CD4-positive, alpha-beta T cell (primary cell): ENCODE measurements at regions not wholly inside any gene's neighbourhood (a gene's known extent, or its start where the extent isn't known, plus 50 kb on each side); places are given as distances from the start of the nearest gene placed in this dataset.

ENCODE experiments used
- ATAC-seq: fragments of 200-7000 bp; cut with Tn5 transposase; one replicate; pipeline ENCODE4 v1.10.0; 2022; ENCODE audit warnings: mild to moderate bottlenecking; ENCODE audit not compliant: poor library complexity
- CTCF ChIA-PET: fragments of 350-600 bp; sonication (Branson Sonifier 250); formaldehyde crosslinking; loops from one replicate; lab custom pipeline; 2021; ENCODE audit warnings: antibody characterized with exemption, inconsistent platforms; lab: Charles Lee
- POLR2A ChIA-PET: fragments of 350-600 bp; sonication (Branson Sonifier 250); formaldehyde crosslinking; loops from one replicate; lab custom pipeline; 2021; ENCODE audit warnings: antibody characterized with exemption, inconsistent platforms; lab: Charles Lee
- DNase-seq, 14 experiments: peaks; one replicate each; pipeline ENCODE4 v3.0.0-alpha.2; 2013 to 2020; ENCODE audit warnings: mixed read lengths in 2 of 14
- H3K27ac ChIP-seq, 2 donors: one replicate each; pipeline versions ENCODE4 v1.5.1 to v1.7.0; 2013; ENCODE audit warnings: low read length in 2 of 2, low read depth in 1 of 2, mild to moderate bottlenecking in 1 of 2
- H3K27me3 ChIP-seq, 2 experiments: 1 replicate in 1 of 2; 2 replicates in 1 of 2; pipeline versions ENCODE4 v1.6.1 to v1.7.0; 2013; ENCODE audit warnings: low read length in 2 of 2, control low read depth in 1 of 2, mild to moderate bottlenecking in 1 of 2, moderate library complexity in 1 of 2; ENCODE audit not compliant: insufficient read depth in 2 of 2, control insufficient read depth in 1 of 2
- H3K36me3 ChIP-seq: one replicate; pipeline ENCODE4 v1.6.1; 2013; ENCODE audit warnings: low read length, control low read depth; ENCODE audit not compliant: insufficient read depth
- H3K4me1 ChIP-seq: one replicate; pipeline ENCODE4 v1.6.1; 2013; ENCODE audit warnings: low read length, control low read depth; ENCODE audit not compliant: insufficient read depth
- H3K4me3 ChIP-seq: one replicate; pipeline ENCODE4 v1.5.1; 2013; ENCODE audit warnings: mild to moderate bottlenecking, low read length, moderate library complexity
- H3K9me3 ChIP-seq, 2 experiments: 1 replicate in 1 of 2; 2 replicates in 1 of 2; pipeline versions ENCODE4 v1.6.1 to v1.7.0; 2013; ENCODE audit warnings: low read length in 2 of 2, mild to moderate bottlenecking in 2 of 2, control low read depth in 1 of 2, moderate library complexity in 1 of 2; ENCODE audit not compliant: control insufficient read depth in 1 of 2, insufficient read depth in 1 of 2
- H3K27ac Mint-ChIP-seq: one replicate; pipeline ENCODE4 v1.8.0; 2020; ENCODE audit warnings: mixed read lengths
- H3K27me3 Mint-ChIP-seq: one replicate; pipeline ENCODE4 v1.8.0; 2021; ENCODE audit warnings: mixed read lengths
- H3K36me3 Mint-ChIP-seq: one replicate; pipeline ENCODE4 v1.8.0; 2021; ENCODE audit warnings: low read depth, mixed read lengths
- H3K4me1 Mint-ChIP-seq: one replicate; pipeline ENCODE4 v1.8.0; 2021; ENCODE audit warnings: low read depth, mixed read lengths
- H3K4me3 Mint-ChIP-seq: one replicate; pipeline ENCODE4 v1.8.0; 2020; ENCODE audit warnings: mild to moderate bottlenecking, mixed read lengths
- H3K9me3 Mint-ChIP-seq: one replicate; pipeline ENCODE4 v1.8.0; 2020; ENCODE audit warnings: mixed read lengths
- CTCF ChIP-seq: fragments of 200-600 bp; IDR thresholded peaks from one replicate; pipeline ENCODE4 v1.8.0; 2022; ENCODE audit warnings: antibody characterized with exemption, mild to moderate bottlenecking
- intact Hi-C, 2 experiments: fragments of 100-400 bp; cut with DNase I in 1 of 2; cut with micrococcal nuclease in 1 of 2; formaldehyde crosslinking; loops; one replicate each; pipeline versions ENCODE4 v1.15.1 to v1.9.0; 2023 to 2025; cut with DNase I, micrococcal nuclease

- Histone ChIP-seq H3K4me1 (no peaks in the 10 kb centered on the region), H3K9me3 (no peaks in the 10 kb centered on the region), H3K36me3 (no peaks in the 10 kb centered on the region), H3K27me3 (no peaks in the 10 kb centered on the region), H3K27ac (no peak overlapping the region), H3K4me3 (no peak overlapping the region)
- Mint-ChIP-seq H3K27me3 (peaks cover 5% of the 10 kb centered on the region), H3K4me3 (no peak overlapping the region), H3K9me3 (no peaks in the 10 kb centered on the region), H3K27ac (no peak overlapping the region), H3K36me3 (no peaks in the 10 kb centered on the region), H3K4me1 (peaks cover 1% of the 10 kb centered on the region)
- ChIA-PET CTCF (no interaction called here), POLR2A (no interaction called here)
- intact Hi-C loops: no loop called here
- TF ChIP-seq CTCF: no peak
- ATAC-seq (no peak), DNase-seq (no peak)
These were observed 209.4 kb upstream of the G2E3 start for GRCh38 chr14:30349520-30349919.

- Histone ChIP-seq H3K36me3 (no peaks in the 10 kb centered on the region), H3K27ac (no peak overlapping the region), H3K27me3 (no peaks in the 10 kb centered on the region), H3K4me1 (no peaks in the 10 kb centered on the region), H3K4me3 (no peak overlapping the region), H3K9me3 (no peaks in the 10 kb centered on the region)
- ChIA-PET CTCF (interaction anchor here (0.5 kb wide), 1 partner anchor 526 kb away, joined by 3 read pairs; no protein-coding TSS in a partner anchor), POLR2A (no interaction called here)
- TF ChIP-seq CTCF: no peak
- Mint-ChIP-seq H3K27me3 (no peaks in the 10 kb centered on the region), H3K4me3 (no peak overlapping the region), H3K9me3 (peaks cover 2% of the 10 kb centered on the region), H3K36me3 (no peaks in the 10 kb centered on the region), H3K4me1 (peaks cover 14% of the 10 kb centered on the region), H3K27ac (no peak overlapping the region)
- no peak for ATAC-seq
- intact Hi-C loops: no loop called here
- no peak for DNase-seq
These were observed 204.5 kb upstream of the G2E3 start for GRCh38 chr14:30354439-30354838.

- H3K36me3 Mint-ChIP-seq: no peaks in the 10 kb centered on the region
- H3K9me3 Mint-ChIP-seq: peaks cover 2% of the 10 kb centered on the region
- ATAC-seq (no peak), DNase-seq (no peak)
- no peaks in the 10 kb centered on the region for H3K27me3 Mint-ChIP-seq
- Histone ChIP-seq H3K27me3 (no peaks in the 10 kb centered on the region), H3K27ac (no peak overlapping the region), H3K4me3 (no peak overlapping the region), H3K36me3 (no peaks in the 10 kb centered on the region), H3K9me3 (no peaks in the 10 kb centered on the region), H3K4me1 (no peaks in the 10 kb centered on the region)
- CTCF ChIA-PET: no interaction called here
- POLR2A ChIA-PET: no interaction called here
- peak overlapping the region; percentile 24 for H3K27ac Mint-ChIP-seq
- H3K4me1 Mint-ChIP-seq: peaks cover 14% of the 10 kb centered on the region
- intact Hi-C loops: no loop called here
- no peak for TF ChIP-seq CTCF
- H3K4me3 Mint-ChIP-seq: no peak overlapping the region
These were observed 203.5 kb upstream of the G2E3 start for GRCh38 chr14:30355431-30355913.
